HepG2 (cell line): ENCODE measurements at regions not wholly inside any gene's neighbourhood (a gene's known extent, or its start where the extent isn't known, plus 50 kb on each side); places are given as distances from the start of the nearest gene placed in this dataset.
A peak's percentile ranks its signal among the peaks of the same experiment; 100 is the strongest.

Experiments used
- ARNTL ChIP-seq: sonication (generic); formaldehyde crosslinking; IDR thresholded peaks from 2 replicates; pipeline ENCODE4 v1.4.0; 2020; ENCODE audit warnings: mild to moderate bottlenecking, missing genetic modification reagents
- ATAD3A ChIP-seq: sonication (generic); formaldehyde crosslinking; IDR thresholded peaks from 2 replicates; pipeline ENCODE4 v1.4.0; 2020; ENCODE audit warnings: missing genetic modification reagents
- CEBPG ChIP-seq: IDR thresholded peaks from 2 replicates; pipeline ENCODE4 v1.6.1; 2016
- FOXP4 ChIP-seq: sonication (generic); formaldehyde crosslinking; IDR thresholded peaks from 2 replicates; pipeline ENCODE4 v1.4.0; 2020; ENCODE audit warnings: missing genetic modification reagents
- GZF1 ChIP-seq: sonication (generic); formaldehyde crosslinking; IDR thresholded peaks from 2 replicates; pipeline ENCODE4 v1.5.1; 2020; ENCODE audit warnings: mild to moderate bottlenecking, missing genetic modification reagents
- HDAC2 ChIP-seq: sonication (generic); formaldehyde crosslinking; IDR thresholded peaks from 2 replicates; pipeline ENCODE4 v1.4.0; 2020; ENCODE audit warnings: missing genetic modification reagents
- HNF4G ChIP-seq, 2 experiments: sonication (generic) in 1 of 2; formaldehyde crosslinking in 1 of 2; IDR thresholded peaks; 2 replicates each; pipeline versions ENCODE4 v1.4.0 to v1.6.1; 2011 to 2020; ENCODE audit warnings: borderline replicate concordance in 2 of 2, low read depth in 2 of 2, mild to moderate bottlenecking in 2 of 2, low read length in 1 of 2, missing genetic modification reagents in 1 of 2, moderate library complexity in 1 of 2
- KLF9 ChIP-seq: IDR thresholded peaks from 2 replicates; pipeline ENCODE4 v1.6.1; 2016; ENCODE audit warnings: low read depth
- MXI1 ChIP-seq: IDR thresholded peaks from 3 replicates; pipeline ENCODE4 v1.6.1; 2012; ENCODE audit warnings: low read depth, low read length, inconsistent platforms, borderline replicate concordance
- NFKB2 ChIP-seq: sonication (generic); formaldehyde crosslinking; IDR thresholded peaks from 2 replicates; pipeline ENCODE4 v1.4.0; 2020; ENCODE audit warnings: missing genetic modification reagents, borderline replicate concordance
- NKX3-1 ChIP-seq: sonication (generic); formaldehyde crosslinking; IDR thresholded peaks from 2 replicates; pipeline ENCODE4 v1.5.0; 2020; ENCODE audit warnings: missing genetic modification reagents
- RARA ChIP-seq: IDR thresholded peaks from 2 replicates; pipeline ENCODE4 v1.6.1; 2016; ENCODE audit warnings: missing genetic modification reagents, missing compliant biosample characterization
- SMAD3 ChIP-seq: sonication (generic); formaldehyde crosslinking; IDR thresholded peaks from 2 replicates; pipeline ENCODE4 v1.4.0; 2020; ENCODE audit warnings: missing genetic modification reagents
- SNAPC2 ChIP-seq: sonication (generic); formaldehyde crosslinking; IDR thresholded peaks from 2 replicates; pipeline ENCODE4 v1.8.1; 2022; ENCODE audit warnings: mild to moderate bottlenecking, missing genetic modification reagents
- ZBTB7B ChIP-seq: sonication (generic); formaldehyde crosslinking; IDR thresholded peaks from 2 replicates; pipeline ENCODE4 v1.4.0; 2020; ENCODE audit warnings: missing genetic modification reagents
- ZFX ChIP-seq: sonication (generic); formaldehyde crosslinking; IDR thresholded peaks from 2 replicates; pipeline ENCODE4 v1.4.0; 2020; ENCODE audit warnings: mild to moderate bottlenecking, low read depth, missing genetic modification reagents, moderate library complexity
- ZNF292 ChIP-seq: sonication (generic); formaldehyde crosslinking; IDR thresholded peaks from 2 replicates; pipeline ENCODE4 v1.8.1; 2022; ENCODE audit warnings: mild to moderate bottlenecking, low read depth, missing genetic modification reagents, borderline replicate concordance
- ZNF333 ChIP-seq: sonication (generic); formaldehyde crosslinking; IDR thresholded peaks from 2 replicates; pipeline ENCODE4 v1.4.0; 2020; ENCODE audit warnings: mild to moderate bottlenecking, missing genetic modification reagents, borderline replicate concordance
- TF ChIP-seq, protein P1 (sequence below): sonication (generic); formaldehyde crosslinking; IDR thresholded peaks from 2 replicates; pipeline ENCODE4; 2020; ENCODE audit warnings: missing genetic modification reagents, mild to moderate bottlenecking, borderline replicate concordance
- TF ChIP-seq, protein P2 (sequence below): sonication (generic); formaldehyde crosslinking; IDR thresholded peaks from 2 replicates; pipeline ENCODE4 v1.8.0; 2022; ENCODE audit warnings: missing genetic modification reagents, mild to moderate bottlenecking, moderate library complexity, borderline replicate concordance
- TF ChIP-seq, protein P3 (sequence below): IDR thresholded peaks from 2 replicates; pipeline ENCODE4 v1.6.1; 2018; ENCODE audit warnings: missing genetic modification reagents, mild to moderate bottlenecking, missing compliant biosample characterization

GRCh38 chr3:148600902-148601765, 96.6 kb upstream of the AGTR1 start (continued):
- TF ChIP-seq ARNTL (CRISPR knock-in tag) (0 out of 2 replicates have a peak, but pooled peaks have one; percentile 44), HDAC2 (CRISPR knock-in tag) (peak; percentile 96), ZFX (peak; percentile 29), ZBTB7B (CRISPR knock-in tag) (0 out of 2 replicates have a peak, but pooled peaks have one; percentile 46), ZNF292 (CRISPR knock-in tag) (peak; percentile 37; the same call in 1 of the 2 replicates), GZF1 (0 out of 2 replicates have a peak, but pooled peaks have one; percentile 67), NKX3-1 (peak; percentile 77), SNAPC2 (CRISPR knock-in tag) (peak; percentile 82; the same call in 1 of the 2 replicates), ATAD3A (CRISPR knock-in tag) (no peak), ZNF333 (CRISPR knock-in tag) (peak; percentile 63; the same call in 1 of the 2 replicates), MXI1 (0 out of 3 replicates have a peak, but pooled peaks have one; percentile 40), NFKB2 (CRISPR knock-in tag) (no peak), SMAD3 (CRISPR knock-in tag) (0 out of 2 replicates have a peak, but pooled peaks have one; percentile 18), KLF9 (CRISPR knock-in tag) (0 out of 2 replicates have a peak, but pooled peaks have one; percentile 25), CEBPG (peak; percentile 68; the same call in 1 of the 2 replicates), RARA (CRISPR knock-in tag) (peak; percentile 91), HNF4G (IDR thresholded peaks at IDR 0.05; ENCODE audit: borderline replicate concordance, low read depth, low read length) (peak; percentile 98), HNF4G (CRISPR knock-in tag; IDR thresholded peaks at IDR 0.05; ENCODE audit: borderline replicate concordance, low read depth) (peak; percentile 86; the same call in 1 of the 2 replicates), FOXP4 (peak; percentile 95)
- TF ChIP-seq, protein P1, sequence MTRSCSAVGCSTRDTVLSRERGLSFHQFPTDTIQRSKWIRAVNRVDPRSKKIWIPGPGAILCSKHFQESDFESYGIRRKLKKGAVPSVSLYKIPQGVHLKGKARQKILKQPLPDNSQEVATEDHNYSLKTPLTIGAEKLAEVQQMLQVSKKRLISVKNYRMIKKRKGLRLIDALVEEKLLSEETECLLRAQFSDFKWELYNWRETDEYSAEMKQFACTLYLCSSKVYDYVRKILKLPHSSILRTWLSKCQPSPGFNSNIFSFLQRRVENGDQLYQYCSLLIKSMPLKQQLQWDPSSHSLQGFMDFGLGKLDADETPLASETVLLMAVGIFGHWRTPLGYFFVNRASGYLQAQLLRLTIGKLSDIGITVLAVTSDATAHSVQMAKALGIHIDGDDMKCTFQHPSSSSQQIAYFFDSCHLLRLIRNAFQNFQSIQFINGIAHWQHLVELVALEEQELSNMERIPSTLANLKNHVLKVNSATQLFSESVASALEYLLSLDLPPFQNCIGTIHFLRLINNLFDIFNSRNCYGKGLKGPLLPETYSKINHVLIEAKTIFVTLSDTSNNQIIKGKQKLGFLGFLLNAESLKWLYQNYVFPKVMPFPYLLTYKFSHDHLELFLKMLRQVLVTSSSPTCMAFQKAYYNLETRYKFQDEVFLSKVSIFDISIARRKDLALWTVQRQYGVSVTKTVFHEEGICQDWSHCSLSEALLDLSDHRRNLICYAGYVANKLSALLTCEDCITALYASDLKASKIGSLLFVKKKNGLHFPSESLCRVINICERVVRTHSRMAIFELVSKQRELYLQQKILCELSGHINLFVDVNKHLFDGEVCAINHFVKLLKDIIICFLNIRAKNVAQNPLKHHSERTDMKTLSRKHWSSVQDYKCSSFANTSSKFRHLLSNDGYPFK (CRISPR knock-in tag) = no peak
- TF ChIP-seq, protein P2, sequence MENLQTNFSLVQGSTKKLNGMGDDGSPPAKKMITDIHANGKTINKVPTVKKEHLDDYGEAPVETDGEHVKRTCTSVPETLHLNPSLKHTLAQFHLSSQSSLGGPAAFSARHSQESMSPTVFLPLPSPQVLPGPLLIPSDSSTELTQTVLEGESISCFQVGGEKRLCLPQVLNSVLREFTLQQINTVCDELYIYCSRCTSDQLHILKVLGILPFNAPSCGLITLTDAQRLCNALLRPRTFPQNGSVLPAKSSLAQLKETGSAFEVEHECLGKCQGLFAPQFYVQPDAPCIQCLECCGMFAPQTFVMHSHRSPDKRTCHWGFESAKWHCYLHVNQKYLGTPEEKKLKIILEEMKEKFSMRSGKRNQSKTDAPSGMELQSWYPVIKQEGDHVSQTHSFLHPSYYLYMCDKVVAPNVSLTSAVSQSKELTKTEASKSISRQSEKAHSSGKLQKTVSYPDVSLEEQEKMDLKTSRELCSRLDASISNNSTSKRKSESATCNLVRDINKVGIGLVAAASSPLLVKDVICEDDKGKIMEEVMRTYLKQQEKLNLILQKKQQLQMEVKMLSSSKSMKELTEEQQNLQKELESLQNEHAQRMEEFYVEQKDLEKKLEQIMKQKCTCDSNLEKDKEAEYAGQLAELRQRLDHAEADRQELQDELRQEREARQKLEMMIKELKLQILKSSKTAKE (CRISPR knock-in tag) = peak; percentile 67; the same call in 1 of the 2 replicates
- TF ChIP-seq, protein P3, sequence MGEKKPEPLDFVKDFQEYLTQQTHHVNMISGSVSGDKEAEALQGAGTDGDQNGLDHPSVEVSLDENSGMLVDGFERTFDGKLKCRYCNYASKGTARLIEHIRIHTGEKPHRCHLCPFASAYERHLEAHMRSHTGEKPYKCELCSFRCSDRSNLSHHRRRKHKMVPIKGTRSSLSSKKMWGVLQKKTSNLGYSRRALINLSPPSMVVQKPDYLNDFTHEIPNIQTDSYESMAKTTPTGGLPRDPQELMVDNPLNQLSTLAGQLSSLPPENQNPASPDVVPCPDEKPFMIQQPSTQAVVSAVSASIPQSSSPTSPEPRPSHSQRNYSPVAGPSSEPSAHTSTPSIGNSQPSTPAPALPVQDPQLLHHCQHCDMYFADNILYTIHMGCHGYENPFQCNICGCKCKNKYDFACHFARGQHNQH (CRISPR knock-in tag) = peak; percentile 90
